ENCODE measurements at regions not wholly inside any gene's neighbourhood (a gene's known extent, or its start where the extent isn't known, plus 50 kb on each side); places are given as distances from the start of the nearest gene placed in this dataset.

DNA sequence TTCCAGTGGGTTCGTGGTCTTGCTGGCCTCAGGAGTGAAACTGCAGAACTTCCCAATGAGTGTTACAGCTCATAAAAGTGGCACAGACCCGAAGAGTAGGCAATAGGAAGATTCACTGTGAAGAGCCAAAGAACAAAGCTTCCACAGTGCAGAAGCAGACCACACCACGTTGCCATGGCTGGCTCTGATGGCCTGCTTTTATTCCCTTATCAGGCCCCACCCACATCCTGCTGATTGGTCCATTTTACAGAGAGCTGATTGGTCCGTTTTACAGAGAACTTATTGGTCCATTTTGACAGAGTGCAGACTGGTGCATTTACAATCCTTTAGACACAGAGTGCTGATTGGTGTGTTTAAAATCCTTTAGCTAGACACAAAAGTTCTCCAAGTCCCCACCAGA lies 131.4 kb upstream of the CHRM3 start:
- H3K27ac ChIP-seq: no peak overlapping the region
- no peak for TF ChIP-seq ZFX (IDR thresholded peaks at IDR 0.05; ENCODE audit: borderline replicate concordance)
- TF ChIP-seq, protein P1, sequence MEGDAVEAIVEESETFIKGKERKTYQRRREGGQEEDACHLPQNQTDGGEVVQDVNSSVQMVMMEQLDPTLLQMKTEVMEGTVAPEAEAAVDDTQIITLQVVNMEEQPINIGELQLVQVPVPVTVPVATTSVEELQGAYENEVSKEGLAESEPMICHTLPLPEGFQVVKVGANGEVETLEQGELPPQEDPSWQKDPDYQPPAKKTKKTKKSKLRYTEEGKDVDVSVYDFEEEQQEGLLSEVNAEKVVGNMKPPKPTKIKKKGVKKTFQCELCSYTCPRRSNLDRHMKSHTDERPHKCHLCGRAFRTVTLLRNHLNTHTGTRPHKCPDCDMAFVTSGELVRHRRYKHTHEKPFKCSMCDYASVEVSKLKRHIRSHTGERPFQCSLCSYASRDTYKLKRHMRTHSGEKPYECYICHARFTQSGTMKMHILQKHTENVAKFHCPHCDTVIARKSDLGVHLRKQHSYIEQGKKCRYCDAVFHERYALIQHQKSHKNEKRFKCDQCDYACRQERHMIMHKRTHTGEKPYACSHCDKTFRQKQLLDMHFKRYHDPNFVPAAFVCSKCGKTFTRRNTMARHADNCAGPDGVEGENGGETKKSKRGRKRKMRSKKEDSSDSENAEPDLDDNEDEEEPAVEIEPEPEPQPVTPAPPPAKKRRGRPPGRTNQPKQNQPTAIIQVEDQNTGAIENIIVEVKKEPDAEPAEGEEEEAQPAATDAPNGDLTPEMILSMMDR (IDR thresholded peaks at IDR 0.05): no peak

DNA sequence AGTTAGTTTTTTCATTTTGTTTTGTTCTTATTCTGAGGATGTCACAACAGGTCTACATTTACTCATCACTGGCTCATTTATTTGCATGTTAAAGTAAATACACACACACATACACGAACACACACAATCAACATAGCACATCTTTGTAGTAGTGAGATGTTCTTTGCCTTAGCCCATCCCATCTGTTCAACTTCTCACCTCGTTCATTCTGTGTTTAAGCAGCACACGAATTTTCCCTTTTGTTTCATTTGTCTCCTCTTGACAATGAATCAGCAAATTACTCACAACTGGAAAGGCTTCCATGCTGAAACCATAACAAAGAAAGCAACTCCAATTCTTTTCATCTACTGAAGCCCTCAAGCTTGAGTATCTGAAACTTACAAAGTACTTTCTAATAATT lies 133.3 kb upstream of the CHRM3 start:
- H3K27ac ChIP-seq: no peak overlapping the region

DNA sequence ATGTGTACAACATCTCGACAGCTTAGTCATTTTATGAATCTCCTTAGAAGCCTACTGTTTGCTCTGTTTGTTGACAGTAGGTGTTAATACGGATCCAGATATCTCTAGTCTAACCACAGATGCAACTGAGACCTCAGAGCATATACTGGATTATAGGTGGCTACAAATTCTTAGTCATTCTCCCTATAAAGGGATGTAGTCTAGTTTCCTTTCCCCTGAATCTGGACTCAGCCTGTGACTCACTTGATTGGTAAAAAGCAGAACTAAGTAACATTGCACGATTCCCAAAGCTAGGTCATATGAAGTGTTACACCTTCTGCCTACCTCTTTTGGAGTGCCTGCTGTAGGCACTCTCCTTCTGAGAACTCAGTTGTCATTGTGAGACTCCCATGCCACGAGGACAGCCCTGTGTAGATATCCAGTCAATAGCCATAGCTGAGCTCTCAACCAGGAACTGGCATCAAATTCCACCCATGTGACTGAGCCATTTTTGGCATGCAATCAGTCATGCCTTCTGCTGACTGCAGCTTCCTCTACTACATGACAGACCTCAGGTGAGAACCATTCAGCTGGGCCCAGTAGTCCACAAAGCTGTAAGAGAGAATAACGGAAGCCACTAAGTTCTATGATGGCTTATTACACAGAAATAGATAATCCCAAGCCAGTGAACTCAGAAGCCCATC lies 135.9 kb upstream of the CHRM3 start:
- TF ChIP-seq, protein P1 (IDR thresholded peaks at IDR 0.05): no peak
- TF ChIP-seq ZFX (IDR thresholded peaks at IDR 0.05; ENCODE audit: borderline replicate concordance): no peak
- peak overlapping the region; percentile 52 for H3K27ac ChIP-seq

More for the DNA sequence above, 133.3 kb upstream of the CHRM3 start:
- no peak for TF ChIP-seq ZFX (IDR thresholded peaks at IDR 0.05; ENCODE audit: borderline replicate concordance)
- TF ChIP-seq, protein P1 (IDR thresholded peaks at IDR 0.05): no peak

DNA sequence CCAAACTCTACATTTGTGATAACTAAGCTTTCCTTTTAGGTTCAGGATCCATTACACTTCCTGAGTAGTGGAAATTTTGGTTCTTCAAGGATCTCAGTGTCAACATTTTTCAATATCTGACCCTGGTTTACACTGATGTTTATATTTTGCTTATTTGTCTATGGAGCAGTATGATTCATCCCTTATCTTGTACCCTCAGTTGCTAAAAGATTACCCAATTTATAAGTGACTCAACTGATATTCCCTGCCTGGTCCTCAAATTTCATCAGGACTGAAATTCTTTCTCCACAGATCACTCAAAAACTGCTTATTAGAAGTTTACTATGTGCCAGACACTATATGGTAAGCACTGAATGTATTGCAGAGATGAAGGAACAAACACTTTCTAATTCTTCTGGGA lies 139.1 kb upstream of the CHRM3 start:
- TF ChIP-seq, protein P1 (IDR thresholded peaks at IDR 0.05): no peak
- no peak for TF ChIP-seq ZFX (IDR thresholded peaks at IDR 0.05; ENCODE audit: borderline replicate concordance)
- no peak overlapping the region for H3K27ac ChIP-seq

DNA sequence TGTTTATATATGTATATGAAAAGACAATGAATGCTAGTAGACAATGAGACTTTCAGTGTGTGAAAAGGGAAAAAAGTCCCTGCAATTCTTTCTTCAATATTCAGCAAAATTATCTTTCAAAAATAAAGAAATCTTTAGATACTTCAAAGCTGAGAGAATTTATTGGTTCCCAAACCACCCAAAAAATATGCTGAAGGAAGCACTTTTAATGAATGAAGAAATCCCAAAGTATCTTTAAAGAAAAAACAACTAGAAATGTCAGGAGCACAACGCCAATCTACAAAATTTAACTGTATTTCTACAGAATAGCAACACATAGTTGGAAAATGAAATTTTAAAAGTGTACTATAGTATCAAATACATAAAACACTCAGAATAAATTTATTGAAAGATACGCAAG lies 142.3 kb upstream of the CHRM3 start:
- H3K27ac ChIP-seq: no peak overlapping the region
- TF ChIP-seq, protein P1 (IDR thresholded peaks at IDR 0.05): no peak
- TF ChIP-seq ZFX (IDR thresholded peaks at IDR 0.05; ENCODE audit: borderline replicate concordance): no peak

DNA sequence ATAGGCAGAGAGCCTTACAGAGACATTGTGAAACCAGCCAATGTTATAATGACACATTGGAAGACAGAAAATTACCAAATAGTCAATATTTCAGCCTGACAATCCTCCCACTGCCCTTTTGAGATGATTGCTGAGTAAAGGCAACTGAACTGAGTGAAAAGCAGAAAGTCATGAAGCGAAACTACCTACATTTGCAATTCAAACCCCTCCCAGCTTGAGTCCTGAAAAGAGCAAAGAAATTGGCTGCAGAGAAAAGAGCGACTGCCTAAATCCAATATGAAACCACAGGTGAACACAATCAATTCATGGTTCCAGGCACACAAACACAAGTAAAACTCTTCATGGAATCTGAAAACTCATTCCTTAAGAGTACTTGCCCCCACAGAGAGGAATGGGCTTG lies 143.4 kb upstream of the CHRM3 start:
- TF ChIP-seq ZFX (IDR thresholded peaks at IDR 0.05; ENCODE audit: borderline replicate concordance): no peak
- TF ChIP-seq, protein P1 (IDR thresholded peaks at IDR 0.05): no peak
- no peak overlapping the region for H3K27ac ChIP-seq

DNA sequence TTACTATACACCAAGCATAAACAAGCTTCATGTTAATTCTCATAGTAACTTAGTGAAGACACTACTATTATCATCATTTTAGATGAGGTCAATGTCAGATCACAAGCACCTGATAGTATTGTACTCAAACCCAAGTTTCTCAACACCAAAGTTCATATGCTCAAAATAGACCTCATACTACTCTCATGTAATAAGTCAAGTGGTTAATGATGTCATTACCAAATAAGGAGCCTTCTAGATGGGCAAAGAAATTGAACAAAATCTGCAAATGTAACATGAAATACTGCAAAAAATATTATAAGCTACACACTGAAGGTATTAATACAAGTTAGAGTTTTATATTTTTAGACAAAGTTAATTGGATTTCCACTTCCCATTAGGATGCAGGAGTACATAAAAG lies 144.0 kb upstream of the CHRM3 start:
- no peak for TF ChIP-seq ZFX (IDR thresholded peaks at IDR 0.05; ENCODE audit: borderline replicate concordance)
- TF ChIP-seq, protein P1 (IDR thresholded peaks at IDR 0.05): no peak
- H3K27ac ChIP-seq: no peak overlapping the region

All from 22Rv1 (cell line).